IPS DF 4.7 (cell line): ENCODE measurements at regions not wholly inside any gene's neighbourhood (a gene's known extent, or its start where the extent isn't known, plus 50 kb on each side); places are given as distances from the start of the nearest gene placed in this dataset.

Source experiments
- DNase-seq: peaks from one replicate; pipeline ENCODE4 v3.0.0-alpha.2; 2013; ENCODE audit warnings: low spot score; ENCODE audit errors: extremely low read depth

DNA sequence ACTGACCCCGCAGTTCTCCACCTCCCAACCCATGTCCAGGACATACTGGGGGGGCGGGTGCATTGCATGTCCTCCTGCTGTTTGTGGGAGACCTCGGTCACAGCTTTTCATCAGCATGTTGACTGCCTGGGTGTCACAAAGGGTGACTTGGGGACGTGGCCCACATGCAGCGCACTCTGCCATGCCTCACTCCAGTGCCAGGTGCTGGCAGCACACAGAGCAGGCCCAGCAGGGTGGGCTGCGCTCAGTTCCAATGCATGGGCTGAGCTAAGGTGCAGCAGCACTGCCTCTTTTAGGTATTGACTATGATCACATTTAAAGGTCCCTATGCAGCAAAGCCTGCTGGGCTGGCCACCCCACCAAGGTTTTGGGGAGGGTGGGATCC, 261.9 kb upstream of the SALL3 start:
- no peak for DNase-seq

DNA sequence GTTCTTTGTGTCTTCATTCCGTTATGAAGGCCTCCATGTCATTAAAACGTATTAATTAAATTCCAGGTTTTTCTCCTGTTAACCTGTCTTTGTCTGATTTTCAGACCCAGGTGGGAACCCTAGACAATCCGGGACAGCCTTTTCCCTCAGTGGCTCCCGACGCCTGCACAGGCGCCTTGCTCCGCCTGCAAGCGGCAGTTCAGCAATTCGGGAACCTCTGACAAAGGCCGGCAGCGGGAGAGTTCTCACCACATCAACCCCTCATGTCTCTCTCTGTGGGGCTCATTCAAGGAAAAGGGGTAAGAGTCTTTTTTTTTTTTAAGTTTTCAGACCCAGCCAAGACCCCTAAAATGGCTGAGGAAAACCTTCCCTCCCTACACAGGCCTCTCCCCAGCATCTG, 259.8 kb upstream of the SALL3 start:
- no peak for DNase-seq

DNA sequence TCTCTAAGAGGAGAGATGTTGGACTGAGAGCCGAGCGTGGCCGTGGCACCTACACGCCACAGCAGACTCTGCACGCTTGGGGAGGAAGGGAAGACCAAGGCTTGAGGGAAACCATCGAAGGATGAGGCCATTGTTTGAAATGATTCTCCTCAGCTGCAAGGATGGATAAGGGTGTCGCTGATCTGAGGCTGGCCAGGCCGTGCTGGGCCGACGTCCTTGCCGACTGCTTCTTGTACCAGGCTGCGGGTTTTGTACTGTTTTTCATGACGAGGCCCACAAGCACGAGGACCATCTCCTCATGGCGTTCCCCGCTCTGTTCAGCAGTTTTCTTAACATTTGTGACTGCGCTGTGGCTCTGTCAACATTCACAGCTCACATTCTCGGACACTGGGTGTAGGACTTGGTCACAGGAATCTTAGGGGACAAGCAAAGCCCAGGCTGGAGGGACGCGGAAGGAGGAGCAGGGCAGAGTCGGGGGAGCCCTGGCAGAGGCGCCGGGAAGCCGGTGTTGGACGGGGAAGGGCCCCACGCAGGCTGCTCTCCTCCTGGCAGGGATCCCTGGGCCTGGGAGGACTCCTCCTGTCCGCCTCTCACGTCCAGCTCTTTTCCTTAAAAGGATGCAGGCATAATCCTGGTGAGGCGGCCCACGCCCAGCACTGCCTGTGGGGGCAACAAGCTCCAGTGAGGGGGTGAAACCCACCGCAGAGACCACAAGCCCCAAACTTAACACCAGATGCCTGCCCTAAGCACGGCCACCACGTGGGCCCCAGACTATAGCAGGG, 259.0 kb upstream of the SALL3 start:
- DNase-seq, result no peak

DNA sequence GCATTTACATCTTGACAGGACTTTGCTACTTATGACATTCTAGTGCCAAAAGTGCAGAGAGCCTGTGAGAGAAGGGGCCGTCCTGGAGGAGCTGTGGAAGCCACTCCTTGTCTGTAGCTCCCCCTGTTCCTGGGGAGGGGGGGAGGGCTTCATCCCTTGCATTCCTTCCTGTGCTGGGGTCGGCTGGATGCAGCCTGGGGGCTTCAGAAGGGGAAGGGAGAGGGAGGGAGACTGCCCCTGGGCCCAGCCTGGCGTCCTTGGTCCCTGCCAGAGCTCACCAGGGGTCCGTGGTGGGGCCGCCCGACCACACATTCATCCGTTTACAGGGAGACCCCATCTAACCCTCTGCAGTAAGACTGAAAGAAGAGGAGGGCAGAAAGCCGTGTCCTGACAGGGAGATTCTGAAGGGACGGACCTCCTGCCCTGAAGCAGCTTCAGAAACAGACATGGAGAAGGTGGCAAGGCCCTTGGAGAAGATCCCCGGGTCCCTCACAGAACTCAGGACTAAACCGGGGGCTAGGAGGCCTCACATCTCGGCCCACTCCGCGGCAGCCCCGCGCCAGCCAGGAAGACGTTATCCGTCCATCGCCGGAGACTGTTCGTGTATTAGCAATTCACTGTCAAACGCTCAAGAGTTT, 258.3 kb upstream of the SALL3 start:
- no peak for DNase-seq

DNA sequence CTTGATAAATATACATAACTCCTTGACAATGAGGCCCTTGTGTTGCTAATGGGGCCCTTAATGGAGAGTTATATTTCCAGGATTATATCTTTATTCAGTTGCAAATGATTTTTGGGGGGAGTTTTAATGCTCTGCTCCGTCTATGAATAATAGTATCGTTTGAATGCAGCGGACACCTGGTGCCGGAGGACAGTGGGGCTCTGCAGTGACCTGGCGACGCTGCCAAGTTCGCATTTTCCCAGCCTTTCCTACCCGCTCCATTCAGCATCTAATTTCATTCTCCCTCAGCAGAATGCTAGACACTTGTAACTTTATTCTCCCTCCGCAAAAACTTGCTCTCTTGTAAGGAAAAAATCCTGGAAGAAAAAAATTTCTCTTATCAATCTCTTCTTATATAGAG, 257.6 kb upstream of the SALL3 start:
- no peak for DNase-seq

DNA sequence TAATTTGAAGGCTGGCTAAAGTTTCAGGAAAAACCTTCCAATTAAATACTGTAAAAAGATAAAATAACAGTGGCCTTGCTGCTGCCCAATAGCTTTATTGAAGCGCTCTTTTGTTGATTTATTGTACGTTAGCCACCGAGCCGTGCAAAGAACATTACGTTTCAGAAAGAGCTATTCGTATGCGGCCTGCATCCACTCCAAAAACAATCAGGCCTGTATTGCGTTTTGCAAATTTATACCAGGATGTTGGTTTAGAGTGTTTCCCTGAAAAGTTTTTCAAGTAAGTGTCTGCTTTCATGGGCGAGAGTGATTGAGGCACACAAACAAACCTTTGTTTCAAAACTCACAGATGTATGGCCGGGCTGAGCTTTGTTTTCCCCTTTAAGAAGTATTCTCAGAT, 257.2 kb upstream of the SALL3 start:
- no peak for DNase-seq

DNA sequence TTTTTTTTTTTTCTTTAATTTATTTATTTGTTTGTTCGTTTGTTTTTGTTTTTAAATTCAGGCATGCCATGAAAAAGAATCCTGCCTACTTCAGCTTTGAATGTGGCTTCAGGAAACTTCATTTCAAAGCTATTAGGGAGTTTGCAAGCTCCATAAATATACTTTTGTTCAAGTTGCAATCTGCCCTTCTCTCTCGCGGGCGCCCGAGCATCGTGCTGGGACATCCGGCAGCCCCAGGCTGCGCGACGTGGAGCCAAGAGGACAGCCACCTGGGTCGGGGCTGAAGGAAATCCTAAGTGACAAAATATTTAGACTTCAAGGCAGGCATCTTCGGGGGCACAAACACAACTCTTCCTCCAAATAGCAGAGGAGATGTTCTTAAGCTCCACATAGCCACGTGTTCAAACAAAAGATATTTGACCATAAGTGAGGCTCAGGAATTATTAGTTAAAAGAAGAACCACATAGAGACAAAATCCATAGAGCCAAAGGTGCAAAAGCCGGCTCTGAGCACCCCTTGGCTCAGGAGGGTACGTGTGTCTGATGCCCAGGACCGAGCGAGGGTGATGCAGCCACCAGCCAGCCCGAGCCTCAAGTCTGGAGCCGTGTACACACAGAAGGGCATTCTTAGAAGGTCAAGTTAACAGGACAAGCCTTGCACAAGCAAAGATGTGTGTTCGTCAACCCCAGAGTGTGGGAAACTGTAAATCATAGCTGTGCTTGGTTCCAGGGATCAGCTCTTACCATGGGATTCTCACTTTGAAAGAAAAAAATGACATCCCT, 256.5 kb upstream of the SALL3 start:
- no peak for DNase-seq

DNA sequence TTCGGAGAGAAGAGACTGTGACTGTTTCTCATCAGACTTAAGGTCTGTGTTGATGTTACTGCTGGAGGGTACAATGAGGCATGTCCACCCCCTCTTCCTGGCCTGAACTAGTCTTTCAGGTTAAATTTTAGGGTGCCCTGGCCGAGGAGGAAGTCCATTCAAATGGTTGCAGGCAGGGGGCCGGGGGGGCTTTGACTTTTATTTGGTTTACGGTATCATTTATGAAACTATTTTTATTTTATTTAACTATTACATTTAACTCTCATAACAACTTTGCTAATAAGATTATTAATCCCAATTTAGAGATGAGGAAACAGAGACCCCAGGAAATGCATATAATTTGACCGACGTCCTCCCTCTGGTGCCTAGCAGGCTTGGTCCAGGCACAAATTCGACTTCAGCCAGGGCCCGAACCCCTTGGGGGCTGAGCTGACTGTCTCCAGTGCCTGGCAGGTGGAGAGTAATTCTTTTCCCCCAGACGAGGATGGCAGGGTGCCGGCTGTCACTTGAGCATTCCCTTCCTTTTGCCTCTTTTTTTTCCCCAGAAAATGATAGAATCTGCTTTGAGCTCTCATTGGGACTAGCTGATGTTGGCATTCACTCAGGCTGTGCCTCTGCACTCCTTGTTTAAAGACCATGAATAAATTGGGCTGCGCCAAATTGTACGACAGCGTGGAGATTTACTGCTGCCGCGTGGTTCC, 255.3 kb upstream of the SALL3 start:
- no peak for DNase-seq

DNA sequence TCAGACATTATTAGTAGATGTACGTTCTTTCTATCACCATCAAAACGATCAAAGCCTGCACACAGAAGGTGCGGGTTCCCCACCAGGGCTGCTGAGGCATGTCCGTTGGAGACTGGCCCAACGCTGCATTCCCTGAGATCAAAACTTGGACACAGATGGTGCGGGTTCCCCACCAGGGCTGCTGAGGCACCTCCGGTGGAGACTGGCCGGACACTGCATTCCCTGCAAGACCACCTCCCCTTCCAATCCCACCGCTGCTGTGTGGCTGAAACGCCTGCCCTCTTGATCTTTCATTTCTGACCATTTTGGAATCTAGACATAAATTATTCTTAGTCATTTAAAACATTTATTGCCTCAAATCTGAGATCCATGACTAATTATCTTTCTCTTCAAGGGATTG, 254.2 kb upstream of the SALL3 start:
- no peak for DNase-seq

DNA sequence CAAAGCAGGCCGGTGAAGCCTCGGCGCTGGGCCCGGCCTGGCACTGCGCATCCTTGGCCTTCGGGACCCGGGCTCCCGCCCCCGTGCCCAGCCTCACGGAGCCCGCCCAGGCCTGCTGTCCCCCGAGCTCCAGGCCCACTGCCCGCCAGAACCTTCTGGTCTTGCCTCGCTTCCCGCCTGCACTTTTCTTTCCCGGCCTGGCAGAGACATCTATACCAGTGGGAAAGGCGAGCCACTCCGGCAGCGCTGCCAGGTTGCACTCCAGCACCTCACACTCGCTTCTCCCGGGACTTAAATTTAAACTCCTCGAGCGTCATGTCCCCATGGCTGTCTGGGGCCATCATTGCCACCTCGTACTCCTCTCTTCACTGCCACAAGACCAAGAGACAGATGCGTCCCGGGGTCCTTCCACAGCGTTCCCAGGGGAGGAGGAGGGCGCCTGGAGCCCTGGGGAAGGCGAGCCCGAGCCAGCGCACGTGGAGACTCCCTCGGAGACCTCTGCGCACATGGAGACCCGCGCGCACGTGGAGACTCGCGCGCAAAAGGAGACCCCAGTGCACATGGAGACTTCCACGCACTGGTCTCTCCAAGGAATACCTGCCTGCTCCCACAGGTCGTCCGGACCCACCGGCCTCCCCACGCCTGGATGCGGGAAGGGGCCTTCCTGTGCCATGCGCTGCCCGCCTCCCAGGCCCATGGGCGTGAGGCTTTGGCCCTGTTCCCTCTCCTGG, 253.1 kb upstream of the SALL3 start:
- no peak for DNase-seq

DNA sequence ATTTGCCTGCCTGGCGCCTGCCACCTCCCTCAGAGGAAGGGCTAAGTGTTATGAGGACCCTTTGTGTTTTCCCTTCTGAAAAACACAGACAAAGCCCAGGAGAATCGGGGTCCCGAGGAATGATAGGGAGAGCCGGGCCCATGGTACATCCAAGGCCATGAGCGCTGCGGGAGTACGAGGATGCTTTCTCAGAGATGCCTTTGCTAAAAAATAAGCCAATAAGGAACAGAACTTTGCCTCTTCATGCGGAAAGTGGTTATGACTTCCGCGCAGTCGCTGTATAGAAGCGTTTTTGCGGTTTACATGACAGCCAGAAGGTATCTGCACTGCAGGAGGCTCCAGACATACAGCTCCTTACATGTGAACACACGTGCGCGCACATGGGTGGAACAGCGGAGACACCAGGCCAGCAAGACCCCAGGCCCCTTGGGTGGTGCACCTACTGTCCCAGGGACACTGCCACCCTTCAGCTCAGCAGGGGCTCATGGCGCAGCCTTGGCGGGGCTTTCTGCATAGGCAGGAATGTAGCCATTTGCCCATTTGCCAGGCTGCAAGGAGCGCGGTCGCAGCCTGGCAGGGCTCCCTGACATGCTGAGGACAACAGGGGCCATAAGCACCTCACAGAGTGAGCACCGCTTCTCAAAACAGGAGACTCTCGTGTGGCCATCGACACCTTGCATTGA, 252.4 kb upstream of the SALL3 start:
- no peak for DNase-seq

DNA sequence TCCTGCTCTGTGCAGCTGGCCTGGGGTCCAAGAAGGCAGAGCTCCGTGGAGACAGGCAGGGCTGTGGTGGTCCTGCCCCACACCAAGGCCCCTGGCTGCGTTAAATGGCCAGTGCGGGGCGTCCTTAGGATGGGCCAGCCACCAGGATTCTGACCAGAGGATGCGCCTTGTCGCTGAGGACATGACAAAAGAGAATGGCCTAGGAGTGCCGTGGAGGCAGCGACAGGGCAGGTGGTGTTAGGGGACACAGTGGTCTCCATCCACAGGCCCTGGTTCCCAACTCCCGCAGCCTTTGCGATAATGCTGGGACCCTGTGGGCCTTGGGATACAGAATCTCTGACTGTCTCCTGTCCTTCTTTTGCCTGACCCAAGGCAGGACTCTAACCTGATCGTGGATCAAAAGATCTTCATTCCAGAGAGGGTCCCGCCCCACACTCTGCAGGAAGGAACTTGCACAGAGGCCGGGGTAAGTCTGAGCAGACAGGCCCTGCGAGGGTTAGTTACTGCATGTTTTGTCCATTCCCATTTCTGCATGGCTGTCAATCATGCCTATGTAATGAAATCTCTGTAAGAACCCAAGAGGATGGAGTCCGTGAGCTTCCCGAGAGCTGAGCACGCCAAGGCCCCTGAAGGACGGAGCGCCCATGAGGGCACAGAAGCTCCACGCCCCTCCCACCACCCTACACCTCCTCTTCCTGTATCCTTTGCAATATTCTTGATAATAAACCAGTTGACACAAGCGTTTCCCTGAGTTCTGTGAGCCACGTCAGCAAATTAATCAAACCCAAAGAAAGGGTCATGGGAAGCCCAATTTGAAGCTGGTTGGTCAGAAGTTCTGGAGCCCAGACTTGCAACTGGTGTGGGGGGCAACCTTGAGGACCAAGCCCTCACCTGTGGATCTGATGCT, 251.5 kb upstream of the SALL3 start:
- no peak for DNase-seq

DNA sequence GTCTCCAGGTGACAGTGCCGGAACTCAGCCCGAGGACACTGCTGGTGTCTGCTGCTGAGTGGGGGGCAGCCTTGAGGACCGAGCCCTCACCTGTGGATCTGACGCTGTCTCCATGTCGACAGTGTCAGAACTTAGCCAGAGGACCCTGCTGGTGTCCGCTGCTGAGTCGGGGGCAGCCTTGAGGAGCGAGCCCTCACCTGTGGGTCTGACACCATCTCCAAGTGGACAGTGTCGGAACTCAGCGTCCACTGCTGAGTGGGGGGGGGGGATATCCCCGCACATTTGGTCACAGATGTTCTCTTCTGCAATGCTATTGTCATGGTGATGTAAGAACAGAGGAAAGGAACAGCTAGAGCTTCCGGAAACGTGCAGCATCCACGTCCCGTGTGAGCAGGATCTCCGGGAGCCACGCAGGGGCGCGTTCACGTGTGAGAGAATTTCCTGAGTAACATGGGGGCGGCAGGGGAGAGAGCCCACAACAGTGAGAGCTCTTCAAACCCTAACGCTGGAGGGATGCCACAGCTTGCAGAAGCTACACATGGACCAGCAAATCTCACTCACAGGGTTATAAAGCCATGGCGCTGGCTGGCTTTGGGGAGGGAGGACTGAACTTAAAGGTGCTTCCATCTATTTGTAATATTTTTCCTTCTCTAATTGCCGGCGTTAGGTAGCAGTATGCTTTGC, 250.7 kb upstream of the SALL3 start:
- DNase-seq, result no peak

DNA sequence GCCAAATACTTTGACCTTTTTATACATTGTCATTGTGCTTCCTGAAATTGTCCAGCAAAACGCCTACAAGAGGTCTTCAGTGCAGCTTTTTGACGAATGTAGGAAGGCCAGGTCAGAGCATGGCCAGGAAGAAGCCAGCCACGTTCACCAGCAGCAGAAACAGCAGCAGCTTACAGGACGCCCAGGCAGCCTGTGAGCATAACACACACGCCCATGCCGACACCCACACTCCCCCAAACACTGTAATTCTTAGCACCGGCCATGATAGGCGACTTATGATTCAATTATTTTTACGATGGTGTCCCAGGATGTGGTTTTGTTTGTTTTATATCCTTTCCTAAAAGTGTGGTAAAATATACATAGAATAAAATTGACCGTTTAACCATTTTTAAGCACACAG, 249.1 kb upstream of the SALL3 start:
- DNase-seq, result no peak

DNA sequence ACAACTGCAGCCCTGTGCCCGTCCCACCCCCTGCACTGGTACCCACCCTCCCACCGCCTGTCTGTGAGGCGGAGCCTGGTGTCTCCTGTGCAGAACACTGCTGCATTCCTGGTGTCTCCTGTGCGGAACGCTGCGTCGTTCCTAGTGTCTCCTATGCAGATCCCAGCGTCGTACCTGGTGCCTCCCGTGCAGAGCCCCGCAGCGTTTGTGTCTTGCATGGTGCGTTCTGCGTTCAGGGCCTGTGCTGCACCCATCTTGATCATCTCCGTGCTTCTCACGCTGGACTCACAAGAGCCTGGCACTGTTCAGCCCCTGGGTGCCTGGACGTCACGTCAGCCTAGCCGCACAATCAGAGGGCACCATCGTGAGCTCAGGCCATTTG, 248.6 kb upstream of the SALL3 start:
- no peak for DNase-seq

DNA sequence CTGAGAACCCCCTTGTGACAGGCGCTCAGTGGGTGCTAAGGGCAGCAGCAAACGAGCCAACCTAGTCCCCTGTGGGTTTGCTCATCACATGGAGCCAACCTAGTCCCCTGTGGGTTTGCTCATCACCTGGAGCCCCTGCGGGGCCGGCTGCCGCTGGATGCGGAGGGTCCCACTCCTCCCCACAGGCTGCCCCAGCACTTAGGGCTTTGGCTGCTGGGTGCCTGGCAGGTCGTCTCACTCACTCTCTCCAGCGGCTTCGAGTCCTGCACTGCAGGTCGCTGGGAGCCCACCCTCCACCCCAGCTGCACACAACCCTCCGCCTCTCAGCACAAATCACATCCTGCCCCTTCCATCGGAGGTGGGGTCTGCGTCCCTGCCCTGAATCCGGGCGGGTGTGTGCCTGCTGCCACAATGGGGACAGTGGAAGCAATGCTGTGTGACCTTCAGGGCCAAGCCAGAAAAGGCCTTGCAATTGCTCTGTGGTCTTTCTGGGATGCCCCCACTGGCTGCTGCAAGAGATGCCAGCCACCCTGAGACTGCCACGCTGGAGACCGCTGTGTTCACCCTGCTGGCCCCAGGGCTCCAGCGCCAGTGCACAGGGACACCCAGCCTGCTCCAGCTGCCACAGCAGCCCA, 248.1 kb upstream of the SALL3 start:
- no peak for DNase-seq

DNA sequence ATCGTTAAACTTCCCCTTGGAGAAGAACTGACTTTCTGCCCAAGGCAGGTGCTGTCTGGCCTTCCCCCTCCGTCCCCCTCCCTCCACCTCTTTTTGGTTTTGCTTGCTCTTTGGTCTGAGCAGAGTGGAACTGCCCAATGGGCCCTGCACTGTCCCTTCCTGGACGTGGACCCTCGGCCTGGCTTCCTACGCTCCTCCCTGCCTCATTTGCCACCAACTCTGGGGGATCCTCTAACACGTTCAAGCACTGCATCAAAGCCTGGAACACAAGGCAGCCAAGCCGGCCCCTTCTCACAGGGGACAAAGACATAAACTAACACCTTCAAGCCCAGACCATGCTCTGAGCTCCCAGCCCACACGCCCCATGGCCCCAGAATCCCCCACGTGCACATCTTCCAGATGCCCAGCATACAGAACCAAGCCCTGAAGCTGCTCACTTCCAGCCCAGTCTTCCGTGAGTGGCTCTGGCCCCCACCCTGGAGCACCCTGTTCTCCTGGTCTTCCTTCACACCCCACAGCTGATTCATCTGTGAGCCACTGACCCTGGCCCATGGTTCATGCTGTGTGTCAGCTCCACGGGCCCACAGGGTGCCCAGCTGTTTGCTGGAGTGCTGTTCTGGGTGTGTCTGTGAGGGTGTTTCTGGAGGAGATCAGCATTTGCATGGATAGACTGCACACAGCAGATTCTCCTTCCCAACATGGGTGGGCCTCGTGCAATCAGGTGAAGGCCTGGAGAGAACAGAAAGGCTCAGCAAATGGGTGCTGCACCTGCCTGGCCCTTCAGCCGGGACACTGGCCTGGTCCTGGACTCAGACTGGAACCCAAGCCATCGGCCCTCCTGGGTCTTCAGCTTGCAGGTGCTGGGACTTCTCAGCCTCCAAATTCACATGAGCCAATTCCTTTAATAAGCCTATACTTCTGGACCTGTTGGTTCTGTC, 247.1 kb upstream of the SALL3 start:
- DNase-seq, result no peak
